ENCODE measurements at regions not wholly inside any gene's neighbourhood (a gene's known extent, or its start where the extent isn't known, plus 50 kb on each side); places are given as distances from the start of the nearest gene placed in this dataset.

DNA sequence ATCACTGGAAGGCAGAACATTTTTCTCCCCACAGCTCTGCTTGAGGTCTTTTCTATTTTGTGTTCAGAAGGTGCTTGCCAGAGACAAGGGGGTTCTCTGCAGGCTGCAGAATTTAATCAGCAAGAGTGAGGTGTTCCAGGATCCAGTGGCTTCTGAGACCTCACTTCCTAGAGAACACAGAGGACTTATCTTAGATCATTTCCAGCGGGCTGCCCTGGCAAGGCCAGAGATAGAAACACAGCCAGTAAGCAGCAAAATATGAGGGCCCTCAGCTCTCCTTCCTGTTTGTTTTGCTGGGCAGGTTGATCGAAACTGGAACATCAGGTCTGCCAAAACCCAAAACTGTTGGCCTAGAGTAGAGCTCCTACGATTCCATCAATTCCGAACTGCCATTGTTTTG is 187.3 kb downstream of the DIRAS2 start:
- no peak overlapping the region for H3K9ac ChIP-seq (ENCODE audit: low read length)
- TF ChIP-seq ZNF274 (IDR thresholded peaks at IDR 0.05; ENCODE audit: low read depth, low read length) (no peak), SRF (IDR thresholded peaks at IDR 0.05; ENCODE audit: low read depth) (no peak), JUND (IDR thresholded peaks at IDR 0.05) (no peak), CBX3 (IDR thresholded peaks at IDR 0.05; ENCODE audit: low read depth) (no peak), ELF1 (IDR thresholded peaks at IDR 0.05; ENCODE audit: borderline replicate concordance, low read depth) (no peak), SP1 (IDR thresholded peaks at IDR 0.05; ENCODE audit: low read depth) (no peak), FOSL1 (IDR thresholded peaks at IDR 0.05; ENCODE audit: low read depth) (no peak), POLR2A (IDR thresholded peaks at IDR 0.05; ENCODE audit: borderline replicate concordance, extremely low read depth, insufficient read depth, insufficient read length) (no peak), RAD21 (IDR thresholded peaks at IDR 0.05; ENCODE audit: low read depth) (no peak), EGR1 (IDR thresholded peaks at IDR 0.05; ENCODE audit: low read depth) (no peak), YY1 (IDR thresholded peaks at IDR 0.05; ENCODE audit: extremely low read depth, insufficient replicate concordance, low read depth, low read length) (no peak), EZH2phosphoT487 (IDR thresholded peaks at IDR 0.05; ENCODE audit: borderline replicate concordance) (no peak), ZFX (IDR thresholded peaks at IDR 0.05) (no peak), SIN3A (IDR thresholded peaks at IDR 0.05; ENCODE audit: low read depth) (no peak)
- TF ChIP-seq, protein P1, sequence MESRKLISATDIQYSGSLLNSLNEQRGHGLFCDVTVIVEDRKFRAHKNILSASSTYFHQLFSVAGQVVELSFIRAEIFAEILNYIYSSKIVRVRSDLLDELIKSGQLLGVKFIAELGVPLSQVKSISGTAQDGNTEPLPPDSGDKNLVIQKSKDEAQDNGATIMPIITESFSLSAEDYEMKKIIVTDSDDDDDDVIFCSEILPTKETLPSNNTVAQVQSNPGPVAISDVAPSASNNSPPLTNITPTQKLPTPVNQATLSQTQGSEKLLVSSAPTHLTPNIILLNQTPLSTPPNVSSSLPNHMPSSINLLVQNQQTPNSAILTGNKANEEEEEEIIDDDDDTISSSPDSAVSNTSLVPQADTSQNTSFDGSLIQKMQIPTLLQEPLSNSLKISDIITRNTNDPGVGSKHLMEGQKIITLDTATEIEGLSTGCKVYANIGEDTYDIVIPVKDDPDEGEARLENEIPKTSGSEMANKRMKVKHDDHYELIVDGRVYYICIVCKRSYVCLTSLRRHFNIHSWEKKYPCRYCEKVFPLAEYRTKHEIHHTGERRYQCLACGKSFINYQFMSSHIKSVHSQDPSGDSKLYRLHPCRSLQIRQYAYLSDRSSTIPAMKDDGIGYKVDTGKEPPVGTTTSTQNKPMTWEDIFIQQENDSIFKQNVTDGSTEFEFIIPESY (IDR thresholded peaks at IDR 0.05; ENCODE audit: extremely low read depth, insufficient replicate concordance, low read length), result no peak
- TF ChIP-seq, protein P2, sequence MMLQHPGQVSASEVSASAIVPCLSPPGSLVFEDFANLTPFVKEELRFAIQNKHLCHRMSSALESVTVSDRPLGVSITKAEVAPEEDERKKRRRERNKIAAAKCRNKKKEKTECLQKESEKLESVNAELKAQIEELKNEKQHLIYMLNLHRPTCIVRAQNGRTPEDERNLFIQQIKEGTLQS (IDR thresholded peaks at IDR 0.05), result no peak
- TF ChIP-seq, protein P3, sequence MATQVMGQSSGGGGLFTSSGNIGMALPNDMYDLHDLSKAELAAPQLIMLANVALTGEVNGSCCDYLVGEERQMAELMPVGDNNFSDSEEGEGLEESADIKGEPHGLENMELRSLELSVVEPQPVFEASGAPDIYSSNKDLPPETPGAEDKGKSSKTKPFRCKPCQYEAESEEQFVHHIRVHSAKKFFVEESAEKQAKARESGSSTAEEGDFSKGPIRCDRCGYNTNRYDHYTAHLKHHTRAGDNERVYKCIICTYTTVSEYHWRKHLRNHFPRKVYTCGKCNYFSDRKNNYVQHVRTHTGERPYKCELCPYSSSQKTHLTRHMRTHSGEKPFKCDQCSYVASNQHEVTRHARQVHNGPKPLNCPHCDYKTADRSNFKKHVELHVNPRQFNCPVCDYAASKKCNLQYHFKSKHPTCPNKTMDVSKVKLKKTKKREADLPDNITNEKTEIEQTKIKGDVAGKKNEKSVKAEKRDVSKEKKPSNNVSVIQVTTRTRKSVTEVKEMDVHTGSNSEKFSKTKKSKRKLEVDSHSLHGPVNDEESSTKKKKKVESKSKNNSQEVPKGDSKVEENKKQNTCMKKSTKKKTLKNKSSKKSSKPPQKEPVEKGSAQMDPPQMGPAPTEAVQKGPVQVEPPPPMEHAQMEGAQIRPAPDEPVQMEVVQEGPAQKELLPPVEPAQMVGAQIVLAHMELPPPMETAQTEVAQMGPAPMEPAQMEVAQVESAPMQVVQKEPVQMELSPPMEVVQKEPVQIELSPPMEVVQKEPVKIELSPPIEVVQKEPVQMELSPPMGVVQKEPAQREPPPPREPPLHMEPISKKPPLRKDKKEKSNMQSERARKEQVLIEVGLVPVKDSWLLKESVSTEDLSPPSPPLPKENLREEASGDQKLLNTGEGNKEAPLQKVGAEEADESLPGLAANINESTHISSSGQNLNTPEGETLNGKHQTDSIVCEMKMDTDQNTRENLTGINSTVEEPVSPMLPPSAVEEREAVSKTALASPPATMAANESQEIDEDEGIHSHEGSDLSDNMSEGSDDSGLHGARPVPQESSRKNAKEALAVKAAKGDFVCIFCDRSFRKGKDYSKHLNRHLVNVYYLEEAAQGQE (IDR thresholded peaks at IDR 0.05; ENCODE audit: low read depth), result no peak
- TF ChIP-seq, protein P4, sequence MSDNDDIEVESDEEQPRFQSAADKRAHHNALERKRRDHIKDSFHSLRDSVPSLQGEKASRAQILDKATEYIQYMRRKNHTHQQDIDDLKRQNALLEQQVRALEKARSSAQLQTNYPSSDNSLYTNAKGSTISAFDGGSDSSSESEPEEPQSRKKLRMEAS (IDR thresholded peaks at IDR 0.05), result no peak
- TF ChIP-seq, protein P5, sequence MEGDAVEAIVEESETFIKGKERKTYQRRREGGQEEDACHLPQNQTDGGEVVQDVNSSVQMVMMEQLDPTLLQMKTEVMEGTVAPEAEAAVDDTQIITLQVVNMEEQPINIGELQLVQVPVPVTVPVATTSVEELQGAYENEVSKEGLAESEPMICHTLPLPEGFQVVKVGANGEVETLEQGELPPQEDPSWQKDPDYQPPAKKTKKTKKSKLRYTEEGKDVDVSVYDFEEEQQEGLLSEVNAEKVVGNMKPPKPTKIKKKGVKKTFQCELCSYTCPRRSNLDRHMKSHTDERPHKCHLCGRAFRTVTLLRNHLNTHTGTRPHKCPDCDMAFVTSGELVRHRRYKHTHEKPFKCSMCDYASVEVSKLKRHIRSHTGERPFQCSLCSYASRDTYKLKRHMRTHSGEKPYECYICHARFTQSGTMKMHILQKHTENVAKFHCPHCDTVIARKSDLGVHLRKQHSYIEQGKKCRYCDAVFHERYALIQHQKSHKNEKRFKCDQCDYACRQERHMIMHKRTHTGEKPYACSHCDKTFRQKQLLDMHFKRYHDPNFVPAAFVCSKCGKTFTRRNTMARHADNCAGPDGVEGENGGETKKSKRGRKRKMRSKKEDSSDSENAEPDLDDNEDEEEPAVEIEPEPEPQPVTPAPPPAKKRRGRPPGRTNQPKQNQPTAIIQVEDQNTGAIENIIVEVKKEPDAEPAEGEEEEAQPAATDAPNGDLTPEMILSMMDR (IDR thresholded peaks at IDR 0.05 in 2 of 3, conservative IDR thresholded peaks at IDR 0.05 in 1 of 3; ENCODE audit: borderline replicate concordance in 1 of 3, insufficient read depth in 1 of 3, low read depth in 2 of 3, low read length in 2 of 3), result no peak
- no peaks in the 10 kb centered on the region for H3K36me3 ChIP-seq (ENCODE audit: control insufficient read depth in 1 of 2, insufficient read depth in 2 of 2, low read length in 2 of 2)
- H3K4me3 ChIP-seq (replicated peaks in 1 of 2; ENCODE audit: low read depth in 1 of 2, low read length in 2 of 2), result no peak overlapping the region
- no peak overlapping the region for H3K4me2 ChIP-seq (ENCODE audit: low read length)
- ChIA-PET RAD21 (ENCODE audit: low non-redundant PET in 1 of 2, low total read pairs in 2 of 2, uncharacterized antibody in 2 of 2, unreplicated experiment in 2 of 2) (no interaction called here), POLR2A (no interaction called here), CTCF (no interaction called here)
- H3K4me1 ChIP-seq (ENCODE audit: control insufficient read depth in 1 of 2, insufficient read depth in 2 of 2, low read length in 2 of 2), result peaks cover 0 to 3% of the 10 kb centered on the region in 2 experiments; a peak in 1 of 4 replicates
- DNase-seq (ENCODE audit: low read depth, low spot score) (no peak), ATAC-seq (no peak)
- BruUV-seq (replicated peaks), result no TSS peak
- H3K27ac ChIP-seq (ENCODE audit: low read depth, low read length), result no peak overlapping the region
- H2AFZ ChIP-seq (ENCODE audit: low read depth, low read length, poor library complexity, severe bottlenecking), result no peak overlapping the region
- no peaks in the 10 kb centered on the region for H3K9me2 ChIP-seq (ENCODE audit: insufficient read depth)
- H3K79me2 ChIP-seq (ENCODE audit: insufficient read depth, low read length), result no peaks in the 10 kb centered on the region
- no peaks in the 10 kb centered on the region for H4K20me1 ChIP-seq (ENCODE audit: insufficient read depth)
- H3K9me3 ChIP-seq (ENCODE audit: control insufficient read depth in 1 of 2, insufficient read depth in 1 of 2, low read depth in 1 of 2, low read length in 2 of 2), result no peaks in the 10 kb centered on the region
- intact Hi-C loops (cut with micrococcal nuclease), result loop anchor here (10.0 kb wide), 1 partner anchor 211 kb away; no protein-coding TSS in a partner anchor
- peaks cover 14% of the 10 kb centered on the region; the same call in 1 of the 2 replicates for H3K27me3 ChIP-seq (ENCODE audit: insufficient read depth, low read length)
